ENCODE measurements at regions not wholly inside any gene's neighbourhood (a gene's known extent, or its start where the extent isn't known, plus 50 kb on each side); places are given as distances from the start of the nearest gene placed in this dataset.

DNA sequence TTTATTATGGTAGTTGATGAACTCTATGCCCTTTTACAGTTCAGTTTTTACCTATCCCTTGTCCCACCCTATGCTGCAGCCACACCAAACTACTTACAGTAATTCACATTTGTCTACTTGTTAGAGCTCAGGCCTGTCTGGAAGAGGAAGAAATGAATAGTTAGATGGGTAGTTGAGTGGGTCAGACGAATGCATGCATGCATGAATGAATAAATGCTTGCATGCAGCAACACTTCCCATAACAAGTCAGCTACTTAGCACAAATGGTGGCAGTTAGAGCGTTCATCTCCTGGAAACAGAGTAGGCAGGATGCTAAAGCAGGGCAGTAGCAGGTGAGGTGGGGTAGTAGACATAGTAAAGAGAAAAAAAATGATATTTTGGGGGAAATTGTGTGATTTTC is 322.3 kb downstream of the NDFIP2 start:
- DNase-seq, result no peak

DNA sequence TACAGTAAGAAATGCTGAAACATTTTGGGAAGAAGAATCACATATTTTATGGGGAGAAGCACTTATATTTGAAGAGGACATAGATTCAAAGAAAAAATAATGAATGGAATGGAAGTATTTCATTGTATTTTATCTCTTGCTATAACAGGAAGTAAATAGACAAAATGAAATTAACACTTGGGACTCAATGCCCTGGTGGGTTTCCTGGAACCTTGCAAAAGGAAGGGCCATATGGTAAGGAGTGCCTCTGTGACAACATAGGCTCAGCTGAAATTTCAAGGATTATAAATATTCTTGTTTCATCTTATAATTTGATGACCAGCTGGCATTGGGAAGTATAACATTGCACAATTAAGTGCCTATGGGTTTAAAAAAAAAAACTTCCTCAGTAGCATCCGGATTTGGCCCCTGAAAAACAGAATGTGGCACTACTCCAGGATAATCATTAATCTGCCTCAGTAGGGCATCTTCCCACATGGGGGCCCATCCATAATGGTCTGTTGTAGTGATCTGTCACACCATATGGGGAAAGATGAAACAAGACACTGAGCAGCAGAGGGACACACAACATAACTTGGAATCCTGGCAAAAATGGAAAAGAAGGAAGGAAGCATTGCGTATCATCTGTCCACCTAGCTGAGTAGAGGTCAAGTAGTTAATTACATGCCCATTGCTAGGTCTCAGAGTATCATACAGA is 321.6 kb downstream of the NDFIP2 start:
- peak in 1 of 2 experiments; percentile 35 for DNase-seq

DNA sequence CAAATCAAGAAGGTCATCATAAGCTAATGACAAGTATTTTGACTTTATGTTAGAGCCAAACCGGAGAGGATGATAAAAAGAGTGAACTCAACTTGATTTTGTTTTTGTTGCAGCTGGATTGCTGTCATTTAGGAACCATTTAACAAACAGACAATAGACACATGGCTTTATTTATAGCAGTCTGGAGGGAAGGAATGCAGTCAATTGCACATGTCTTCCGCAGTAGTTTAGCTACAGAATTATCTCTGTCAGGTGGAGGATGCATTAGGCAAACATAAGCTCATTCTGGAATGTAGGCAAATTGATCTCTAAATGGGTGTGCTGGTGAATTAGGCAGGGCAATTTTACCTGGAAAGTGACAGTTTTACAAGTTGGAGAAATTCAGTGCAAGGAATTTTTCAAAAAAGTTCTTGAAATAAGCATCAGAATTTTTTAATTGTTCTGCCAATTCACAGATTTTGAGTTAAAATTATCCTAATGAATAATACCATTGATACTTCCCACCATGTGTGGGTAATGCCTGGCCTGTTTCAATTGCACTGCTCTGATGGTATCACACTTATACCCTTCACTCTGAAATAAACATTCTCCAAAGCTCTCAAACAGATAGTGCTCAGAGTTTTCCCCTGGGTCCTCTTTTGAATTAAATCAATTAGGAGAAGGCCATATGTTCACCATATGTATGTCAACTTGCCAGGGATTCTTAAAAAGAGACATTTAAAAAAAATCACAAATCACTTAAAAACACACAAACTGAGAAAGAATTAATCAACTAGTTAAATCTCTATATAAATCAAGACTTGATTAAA is 318.3 kb downstream of the NDFIP2 start:
- DNase-seq, result peak in 1 of 2 experiments; percentile 12

DNA sequence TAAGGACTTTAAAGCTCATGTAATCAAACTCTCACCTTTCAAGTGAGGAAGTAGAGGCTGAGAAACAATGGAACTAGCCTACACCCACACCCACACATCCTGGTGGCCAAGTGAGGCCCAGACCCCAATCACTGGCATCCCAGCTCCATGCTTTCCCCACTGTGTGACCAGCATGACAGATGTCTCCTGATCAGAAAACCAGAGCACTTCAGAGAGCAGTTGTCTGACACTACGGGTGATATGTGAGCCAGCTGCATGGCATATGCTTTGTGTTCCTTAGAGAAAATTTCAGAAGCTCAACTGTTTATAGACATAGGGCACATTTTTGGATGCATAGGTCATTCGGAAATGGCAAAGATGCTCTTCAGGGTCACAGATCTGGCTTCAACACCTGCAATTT is 315.2 kb downstream of the NDFIP2 start:
- DNase-seq, result no peak

DNA sequence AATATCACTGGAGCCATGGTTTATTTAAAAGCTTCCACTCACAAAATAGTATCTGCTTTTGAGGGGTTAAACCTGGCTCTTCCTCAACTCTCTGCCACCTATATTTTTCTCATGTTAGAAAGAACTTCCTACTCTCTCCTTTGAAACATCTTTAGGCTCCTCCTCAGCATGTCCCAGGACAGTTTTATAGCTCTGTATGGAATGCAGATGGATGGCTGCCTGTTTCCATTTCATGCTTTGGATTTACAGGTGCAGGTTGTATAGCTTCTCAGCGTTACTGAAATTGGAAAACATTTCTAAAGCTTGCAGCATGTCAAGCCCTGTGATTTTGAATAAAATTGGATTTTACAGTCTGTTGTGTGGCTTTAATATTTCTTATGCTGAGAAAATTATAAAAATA is 314.0 kb downstream of the NDFIP2 start:
- no peak for DNase-seq

DNA sequence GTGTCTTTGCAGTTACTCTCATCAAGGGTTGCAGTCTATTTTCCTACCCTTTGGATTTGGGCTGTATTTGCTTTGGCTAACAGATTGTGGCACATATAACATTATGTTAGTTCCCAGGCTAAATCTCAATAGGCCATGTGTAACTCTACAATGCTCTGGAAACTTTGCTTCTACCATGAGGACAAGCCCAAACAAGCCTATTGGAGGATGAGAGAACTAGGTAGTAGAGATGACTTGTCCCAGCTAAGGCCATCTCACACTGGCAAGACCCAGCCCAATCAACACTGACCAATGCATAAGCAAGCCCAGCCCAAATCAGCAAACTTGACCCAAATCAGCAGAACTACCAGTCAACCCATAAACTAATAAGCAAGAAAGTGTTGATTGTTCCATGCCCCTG is 311.8 kb downstream of the NDFIP2 start:
- no peak for DNase-seq

DNA sequence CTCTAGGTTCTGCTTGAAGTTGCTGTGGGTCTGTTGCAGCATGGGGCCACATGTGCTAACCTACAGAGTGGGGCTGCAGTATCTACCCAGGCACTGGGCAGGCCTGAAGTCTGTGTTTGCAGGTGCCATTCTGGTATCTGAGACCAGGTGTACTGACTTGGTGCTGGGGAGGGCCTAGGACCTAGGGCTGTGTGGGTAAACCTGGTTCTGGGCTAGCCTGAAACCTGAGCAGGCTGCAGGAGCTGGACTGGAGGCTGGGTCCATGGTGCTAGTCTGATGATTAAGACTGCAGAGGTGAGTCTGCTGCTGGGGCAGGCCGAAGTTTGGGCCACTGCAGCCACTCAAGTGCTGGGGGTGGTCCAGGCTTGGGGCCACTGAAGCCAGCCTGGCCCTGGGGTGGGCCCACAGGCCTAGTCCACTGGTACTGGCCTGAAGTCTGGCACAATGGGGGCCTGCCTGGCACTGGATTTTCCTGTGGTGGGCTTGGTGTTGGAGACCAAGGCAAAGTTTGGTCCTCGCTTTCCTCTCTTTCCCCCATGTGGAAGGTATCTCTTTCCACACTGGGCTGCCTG is 310.6 kb downstream of the NDFIP2 start:
- no peak for DNase-seq

DNA sequence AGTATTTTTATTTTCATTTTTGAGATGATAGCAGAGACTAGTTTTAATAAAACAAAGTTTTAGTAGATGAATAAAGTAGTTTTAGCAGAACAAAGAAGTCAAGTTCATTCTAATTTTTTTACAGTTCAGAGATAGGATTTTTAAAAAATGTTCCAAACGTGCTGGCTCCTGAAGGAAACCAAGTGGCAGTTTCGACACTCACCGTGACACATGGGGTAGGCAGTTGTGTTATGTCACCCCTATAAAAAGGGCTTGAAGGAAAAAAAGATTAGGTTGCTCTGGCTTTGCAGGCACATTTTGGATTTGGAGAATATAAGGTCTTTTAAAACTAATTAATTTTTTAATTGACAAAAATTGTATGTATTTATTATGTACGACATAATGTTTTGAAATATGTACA is 305.2 kb downstream of the NDFIP2 start:
- no peak for DNase-seq

DNA sequence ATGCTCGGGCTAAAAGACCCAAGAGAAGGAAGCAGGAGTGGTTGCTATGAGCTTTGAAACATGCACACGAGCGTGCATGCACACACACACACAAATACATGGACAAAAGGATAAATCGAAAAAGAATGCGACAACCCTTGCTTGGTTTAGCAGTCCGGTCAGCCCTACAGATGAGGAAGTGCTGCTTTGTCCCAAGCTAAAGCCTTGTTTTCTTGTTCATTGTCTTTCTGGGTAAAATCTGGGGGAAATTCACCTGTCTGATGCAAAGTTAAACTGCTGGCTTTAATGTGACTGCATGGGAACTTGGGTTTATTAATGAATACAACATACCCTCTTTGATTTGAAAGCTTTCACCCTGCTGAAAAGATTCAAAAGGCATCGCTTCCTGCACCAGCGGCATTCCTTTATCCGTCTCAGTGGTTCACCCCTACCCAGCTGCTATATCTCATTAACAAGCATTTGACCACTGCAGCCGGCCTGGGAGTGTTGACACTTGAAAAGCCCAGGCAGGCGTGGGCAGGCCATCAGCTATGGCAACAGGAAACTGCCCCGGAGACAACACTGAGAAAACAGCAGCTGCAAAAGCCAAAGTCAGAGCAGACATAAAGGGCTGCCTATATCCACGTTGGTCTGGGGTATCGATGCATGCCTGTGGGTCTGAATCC is 301.7 kb downstream of the NDFIP2 start:
- no peak for DNase-seq

DNA sequence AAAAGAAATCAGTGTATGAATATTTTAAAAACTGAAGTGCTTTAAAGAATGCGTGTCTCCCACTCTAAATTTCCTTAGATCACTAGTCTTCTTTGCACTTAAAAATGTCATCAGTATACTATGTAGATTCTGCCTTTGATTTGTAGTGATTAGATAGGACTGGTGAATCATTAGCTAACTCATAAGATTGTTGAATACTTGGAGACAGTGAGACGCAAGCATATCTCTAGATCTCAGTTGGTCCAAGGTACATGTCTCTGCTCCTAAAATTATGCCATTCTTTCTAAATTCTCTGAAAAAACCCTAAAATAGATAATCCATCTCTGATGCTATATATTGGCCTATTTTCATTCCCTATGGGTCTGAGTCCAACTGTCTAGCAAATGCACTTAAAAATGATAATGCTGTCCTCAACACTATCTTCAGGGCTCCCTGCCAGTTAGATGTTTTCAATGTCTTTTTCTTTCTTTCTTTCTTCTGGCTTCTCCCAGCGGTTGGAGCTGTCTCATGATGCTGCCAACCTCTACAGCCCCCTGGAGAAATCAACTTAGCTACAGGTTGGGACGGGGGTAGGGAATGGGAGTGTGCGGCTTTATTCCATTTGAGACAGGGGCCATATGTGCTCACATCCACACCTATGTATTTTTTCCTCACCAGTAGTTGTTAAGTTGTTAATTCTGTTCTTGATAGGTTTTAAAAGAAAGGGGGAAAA is 301.0 kb downstream of the NDFIP2 start:
- DNase-seq, result no peak

DNA sequence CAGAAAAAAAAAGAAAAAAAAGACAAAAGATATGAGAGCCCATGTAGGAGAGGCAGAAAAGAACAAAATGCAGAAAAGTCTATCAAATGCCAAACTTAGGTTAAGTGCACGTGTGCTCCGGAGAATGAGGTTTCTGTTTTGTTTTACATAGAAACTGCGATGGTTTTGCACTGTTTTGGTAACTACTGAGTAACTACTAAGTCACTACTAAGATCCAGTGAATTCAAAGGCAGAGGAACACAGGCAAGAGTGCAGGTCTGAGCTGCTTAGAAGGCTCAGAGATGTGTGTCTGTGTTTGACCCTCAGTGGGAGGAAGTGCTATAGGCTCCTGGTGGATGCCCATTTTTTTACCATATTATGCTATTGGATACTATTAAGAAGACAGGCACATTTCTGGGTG is 299.3 kb downstream of the NDFIP2 start:
- DNase-seq, result no peak

DNA sequence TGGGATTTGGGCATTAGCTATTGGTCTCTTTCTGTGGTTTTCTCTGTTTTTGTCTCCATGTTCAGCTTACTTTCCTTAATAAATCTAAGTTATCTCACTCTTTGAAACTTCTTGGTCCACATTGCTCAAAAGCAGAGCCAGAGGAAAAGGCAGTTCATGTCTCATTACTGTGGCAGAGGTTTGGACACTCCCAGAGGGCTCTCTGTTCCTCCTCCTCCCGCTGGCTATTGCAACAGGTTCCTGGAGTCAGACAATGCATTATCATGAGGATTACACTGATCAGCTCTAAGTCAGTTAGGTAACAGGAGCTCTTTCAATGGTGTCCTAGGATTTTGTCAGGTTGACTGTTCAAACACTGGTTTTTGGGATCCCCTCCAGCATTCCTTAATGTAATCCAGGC is 298.8 kb downstream of the NDFIP2 start:
- no peak for DNase-seq

DNA sequence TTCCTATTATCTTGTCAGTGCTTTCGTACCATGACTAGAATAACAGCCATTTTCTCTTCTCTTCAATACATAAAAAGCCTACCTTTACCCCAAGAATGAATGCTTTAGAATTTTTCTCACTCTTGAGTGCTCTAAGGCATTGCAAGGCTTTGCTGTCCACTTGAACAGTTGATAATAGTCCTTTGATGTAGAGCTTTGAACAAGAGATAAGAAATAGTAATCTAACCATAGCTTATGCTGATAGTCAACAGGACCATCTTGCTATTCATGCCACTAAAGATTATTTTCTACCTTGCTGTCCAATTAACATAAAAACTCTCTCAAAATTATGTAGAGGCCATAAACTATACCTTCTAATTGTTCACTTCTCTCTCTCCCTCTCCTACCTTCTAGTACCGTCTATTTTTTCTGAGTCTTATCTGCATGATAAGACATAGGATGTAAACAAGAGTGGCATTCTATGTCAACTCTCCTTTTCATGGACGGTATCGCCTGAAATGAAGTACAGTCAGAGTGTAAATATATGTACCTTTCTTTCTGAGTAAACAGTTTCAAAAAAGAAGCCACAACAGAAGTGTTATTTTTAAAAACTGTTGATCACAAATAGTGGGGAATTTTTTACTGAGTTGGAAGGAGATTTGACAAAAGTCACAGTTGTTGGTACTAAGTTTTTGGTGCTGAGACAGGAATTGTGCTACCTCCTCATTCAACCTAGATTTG is 297.9 kb downstream of the NDFIP2 start:
- DNase-seq, result no peak

DNA sequence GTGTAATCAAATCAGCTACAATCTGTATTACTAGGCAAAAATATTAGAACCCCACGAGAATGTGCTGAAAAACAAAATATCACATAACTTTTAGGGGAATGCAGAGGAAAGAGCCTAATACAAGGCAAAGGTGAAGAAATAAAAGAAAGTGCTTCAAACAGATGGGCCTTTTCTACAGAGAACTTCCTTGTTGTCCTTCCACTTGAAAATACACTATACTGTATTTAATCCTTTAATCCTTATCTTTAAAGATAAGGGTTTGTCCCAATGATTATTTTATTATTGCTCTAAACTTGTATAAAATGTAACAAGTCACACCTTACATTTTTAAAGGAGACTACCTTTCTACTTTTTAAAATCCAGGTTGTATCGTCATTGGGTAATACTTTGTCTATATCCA is 296.5 kb downstream of the NDFIP2 start:
- no peak for DNase-seq

DNA sequence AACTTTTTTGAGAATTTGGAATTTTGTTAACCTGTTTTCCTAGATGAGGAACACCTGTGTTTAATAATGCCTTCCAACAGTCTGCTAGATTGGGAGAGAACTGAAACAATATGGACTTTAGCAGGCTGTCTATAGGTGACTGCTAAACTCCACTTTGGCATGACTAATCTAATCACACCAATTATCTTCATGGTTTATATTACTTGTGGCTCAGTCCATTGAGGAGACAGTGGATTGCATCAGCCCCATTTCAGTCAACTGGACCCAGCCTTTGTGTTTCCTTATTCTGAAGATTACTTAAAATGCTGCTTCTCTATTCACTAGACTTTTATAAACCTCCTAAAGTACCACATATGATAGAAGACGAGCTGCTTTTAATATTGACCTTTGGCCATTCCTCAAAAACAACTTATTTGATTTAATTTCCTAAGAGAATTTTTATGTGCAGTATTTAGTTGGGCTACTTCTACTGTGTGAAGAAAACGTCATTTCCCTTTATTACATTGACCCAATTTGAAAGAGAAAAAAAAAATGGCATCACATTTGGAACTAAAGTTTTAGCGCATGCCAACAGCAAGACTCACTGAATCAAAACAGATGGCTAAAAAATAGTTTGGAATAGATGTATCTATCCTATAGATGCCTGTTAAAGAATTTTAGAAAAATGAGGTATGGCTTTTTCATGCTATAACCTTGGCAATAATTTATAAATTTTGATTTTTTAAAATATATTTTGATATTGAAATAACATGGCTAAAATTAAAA is 295.8 kb downstream of the NDFIP2 start:
- DNase-seq, result no peak

DNA sequence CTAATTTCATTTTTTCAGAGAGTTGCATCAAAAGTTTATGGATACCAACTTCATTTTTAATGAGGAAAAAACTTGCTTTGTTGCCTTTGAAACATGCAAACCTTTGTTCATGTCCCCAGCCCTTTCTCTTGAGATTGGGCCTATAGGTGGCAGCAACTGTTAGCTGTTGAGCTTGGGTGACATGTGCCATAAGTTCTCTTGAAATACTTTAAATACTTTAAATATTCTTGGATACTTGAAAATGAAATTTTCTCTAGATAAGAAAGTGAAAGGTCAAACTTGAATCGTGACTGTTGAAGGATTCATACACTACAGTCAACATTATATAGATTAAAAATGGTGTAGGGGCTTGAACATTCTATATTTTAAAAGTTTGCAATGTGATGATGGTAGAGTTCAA is 294.9 kb downstream of the NDFIP2 start:
- DNase-seq, result peak in 1 of 2 experiments; percentile 3

DNA sequence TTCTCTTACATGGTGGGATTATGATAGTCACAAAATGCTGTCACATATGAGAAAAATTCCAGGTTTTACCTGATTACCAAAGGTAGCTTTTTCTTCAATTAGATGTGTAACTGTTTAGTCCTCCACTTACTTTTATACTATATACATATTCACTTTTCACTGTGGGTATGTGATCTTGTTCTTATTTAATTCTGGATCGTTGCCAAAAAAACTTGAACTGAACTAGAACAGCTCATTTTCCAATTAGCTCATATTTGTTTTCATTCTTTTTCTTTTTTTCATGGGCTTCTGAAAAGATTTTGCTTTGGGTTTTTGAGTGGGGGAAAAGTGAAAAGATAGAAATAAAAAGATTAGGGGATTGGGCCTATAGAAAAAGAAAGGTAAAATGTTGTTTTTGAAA is 291.9 kb downstream of the NDFIP2 start:
- no peak for DNase-seq

DNA sequence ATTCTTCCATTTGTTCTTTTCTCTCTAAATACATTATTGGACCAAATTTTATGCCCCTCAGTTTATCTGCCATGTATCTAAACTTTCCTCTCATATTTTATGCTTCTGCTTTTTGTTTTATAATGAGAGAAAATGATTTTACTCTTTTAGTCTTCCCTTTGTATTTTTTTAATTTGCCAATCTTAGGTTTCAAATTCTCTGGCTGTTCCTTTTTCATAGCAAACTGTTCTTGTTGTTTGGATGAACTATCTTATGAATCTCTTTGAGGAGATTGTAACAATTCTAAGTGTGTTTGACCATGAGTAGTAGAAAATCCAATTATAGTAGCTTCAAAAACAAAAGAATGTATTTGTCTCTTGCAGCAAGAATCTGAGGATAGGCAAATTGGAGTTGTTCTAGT is 290.5 kb downstream of the NDFIP2 start:
- DNase-seq, result no peak

DNA sequence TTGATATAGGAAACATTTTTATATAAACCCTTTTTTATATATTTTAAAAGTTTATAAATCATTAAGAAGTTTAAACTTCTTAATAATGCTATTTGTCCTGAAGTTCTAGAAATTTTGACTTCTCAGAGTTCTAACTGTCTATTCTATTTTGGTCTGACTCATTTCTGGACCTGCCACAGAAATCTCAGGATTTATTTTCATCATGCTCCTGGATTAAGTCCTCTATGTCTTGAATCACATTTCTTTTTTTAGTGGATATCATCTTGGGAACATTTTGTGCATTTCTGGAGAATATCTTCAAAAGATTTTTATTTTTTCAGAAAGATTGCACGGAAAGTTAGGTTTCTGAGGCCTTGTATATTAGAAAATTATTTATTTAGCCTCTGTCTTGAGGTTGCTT is 289.1 kb downstream of the NDFIP2 start:
- no peak for DNase-seq

DNA sequence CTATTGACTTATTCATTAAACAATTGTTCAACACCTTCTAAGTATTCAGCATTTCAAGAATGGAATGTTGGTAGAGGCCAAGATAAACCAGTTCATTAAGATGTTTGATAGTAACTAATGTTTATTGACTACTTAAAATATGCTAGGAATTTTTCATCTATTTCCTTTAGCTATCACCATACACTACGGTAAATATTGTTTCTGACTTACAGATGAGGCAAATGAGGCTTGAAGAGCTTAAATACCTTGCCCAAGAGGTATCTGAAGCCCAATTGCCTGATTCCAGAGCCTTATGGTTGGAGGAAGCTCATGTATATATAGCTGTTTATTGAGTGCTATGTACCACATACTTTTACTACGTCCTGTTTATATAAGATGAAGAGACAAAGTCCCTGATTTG is 286.2 kb downstream of the NDFIP2 start:
- no peak for DNase-seq

DNA sequence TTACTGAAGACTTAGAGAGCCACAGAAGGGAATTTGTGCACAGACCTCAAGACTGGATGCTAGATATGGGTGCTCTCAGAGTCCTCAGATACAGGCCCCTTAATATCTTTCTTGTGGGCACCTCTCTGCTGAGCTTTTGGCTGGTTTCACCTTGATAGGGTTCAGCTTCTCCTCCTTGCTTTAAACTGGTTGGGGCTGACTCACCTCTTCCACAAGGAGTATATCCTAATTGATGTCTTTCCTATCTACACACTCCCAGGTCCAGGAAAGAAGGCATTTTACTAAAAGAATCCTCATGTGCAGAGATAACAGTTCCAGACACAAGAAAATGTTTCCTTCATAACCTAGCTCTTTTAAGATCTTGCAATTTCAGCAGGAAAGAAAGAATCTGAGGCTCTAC is 284.4 kb downstream of the NDFIP2 start:
- no peak for DNase-seq
